ENCODE measurements at regions not wholly inside any gene's neighbourhood (a gene's known extent, or its start where the extent isn't known, plus 50 kb on each side); places are given as distances from the start of the nearest gene placed in this dataset.

- no peak for DNase-seq (ENCODE audit: low read depth in 3 of 3, low spot score in 1 of 3)
Measured at GRCh38 chr11:109745996-109746625, 324.1 kb downstream of the C11orf87 start.

GRCh38 chr11:109747839-109748238, 325.8 kb downstream of the C11orf87 start:
- no peak for DNase-seq (ENCODE audit: low read depth in 3 of 3, low spot score in 1 of 3)

- no peak for DNase-seq (ENCODE audit: low read depth in 3 of 3, low spot score in 1 of 3)
Measured at GRCh38 chr11:109749476-109749875, 327.5 kb downstream of the C11orf87 start.

GRCh38 chr11:109750964-109751363, 329.0 kb downstream of the C11orf87 start:
- no peak for DNase-seq (ENCODE audit: low read depth in 3 of 3, low spot score in 1 of 3)

- DNase-seq (ENCODE audit: low read depth in 3 of 3, low spot score in 1 of 3), result no peak
Measured at GRCh38 chr11:109752212-109752825, 330.3 kb downstream of the C11orf87 start.

GRCh38 chr11:109756521-109756920, 334.5 kb downstream of the C11orf87 start:
- no peak for DNase-seq (ENCODE audit: low read depth in 3 of 3, low spot score in 1 of 3)

- DNase-seq (ENCODE audit: low read depth in 3 of 3, low spot score in 1 of 3), result no peak
Measured at GRCh38 chr11:109756951-109757350, 335.0 kb downstream of the C11orf87 start.

GRCh38 chr11:109762546-109762945, 330.6 kb upstream of the ZC3H12C start:
- DNase-seq (ENCODE audit: low read depth in 3 of 3, low spot score in 1 of 3), result no peak

GRCh38 chr11:109765709-109766311, 327.4 kb upstream of the ZC3H12C start:
- DNase-seq (ENCODE audit: low read depth in 3 of 3, low spot score in 1 of 3), result no peak

- DNase-seq (ENCODE audit: low read depth in 3 of 3, low spot score in 1 of 3), result no peak
Measured at GRCh38 chr11:109769858-109770257, 323.3 kb upstream of the ZC3H12C start.

- no peak for DNase-seq (ENCODE audit: low read depth in 3 of 3, low spot score in 1 of 3)
Measured at GRCh38 chr11:109770323-109770722, 322.9 kb upstream of the ZC3H12C start.

- DNase-seq (ENCODE audit: low read depth in 3 of 3, low spot score in 1 of 3), result no peak
Measured at GRCh38 chr11:109772892-109773291, 320.3 kb upstream of the ZC3H12C start.

GRCh38 chr11:109775686-109776085, 317.5 kb upstream of the ZC3H12C start:
- DNase-seq (ENCODE audit: low read depth in 3 of 3, low spot score in 1 of 3), result no peak

- DNase-seq (ENCODE audit: low read depth in 3 of 3, low spot score in 1 of 3), result no peak
Measured at GRCh38 chr11:109783014-109783413, 310.2 kb upstream of the ZC3H12C start.

GRCh38 chr11:109783840-109784239, 309.4 kb upstream of the ZC3H12C start:
- DNase-seq (ENCODE audit: low read depth in 3 of 3, low spot score in 1 of 3), result no peak

GRCh38 chr11:109784536-109784935, 308.7 kb upstream of the ZC3H12C start:
- DNase-seq (ENCODE audit: low read depth in 3 of 3, low spot score in 1 of 3), result no peak

- no peak for DNase-seq (ENCODE audit: low read depth in 3 of 3, low spot score in 1 of 3)
Measured at GRCh38 chr11:109785198-109785597, 308.0 kb upstream of the ZC3H12C start.

- no peak for DNase-seq (ENCODE audit: low read depth in 3 of 3, low spot score in 1 of 3)
Measured at GRCh38 chr11:109785714-109786113, 307.5 kb upstream of the ZC3H12C start.

GRCh38 chr11:109788948-109789490, 304.2 kb upstream of the ZC3H12C start:
- no peak for DNase-seq (ENCODE audit: low read depth in 3 of 3, low spot score in 1 of 3)

GRCh38 chr11:109789901-109790300, 303.3 kb upstream of the ZC3H12C start:
- DNase-seq (ENCODE audit: low read depth in 3 of 3, low spot score in 1 of 3), result no peak

GRCh38 chr11:109791337-109791736, 301.9 kb upstream of the ZC3H12C start:
- DNase-seq (ENCODE audit: low read depth in 3 of 3, low spot score in 1 of 3), result no peak

GRCh38 chr11:109794501-109794900, 298.7 kb upstream of the ZC3H12C start:
- DNase-seq (ENCODE audit: low read depth in 3 of 3, low spot score in 1 of 3), result no peak

All from stimulated activated CD4-positive, alpha-beta T cell treated with anti-CD3 and anti-CD28 coated beads, TNF-alpha, amount 100 ng/mL, for 1 hour (primary cell).